Neural progenitor cell (in vitro differentiated cells): ENCODE measurements at regions not wholly inside any gene's neighbourhood (a gene's known extent, or its start where the extent isn't known, plus 50 kb on each side); places are given as distances from the start of the nearest gene placed in this dataset.

Experiments
- DNase-seq: peaks from one replicate; pipeline ENCODE4 v3.0.0-alpha.2; 2016; ENCODE audit warnings: low spot score
- H2AFZ ChIP-seq: fragments of 200-600 bp; sonication (generic); replicated peaks from 2 replicates; pipeline ENCODE4 v1.6.1; 2016; ENCODE audit warnings: antibody characterized with exemption
- H3F3A ChIP-seq: fragments of 200-600 bp; sonication (generic); 2 replicates; pipeline ENCODE4 v1.6.1; 2016; ENCODE audit warnings: antibody characterized with exemption, low read depth
- H3K27ac ChIP-seq: fragments of 200-600 bp; sonication (generic); 2 replicates; pipeline ENCODE4 v1.5.1; 2016; ENCODE audit warnings: mild to moderate bottlenecking
- H3K27me3 ChIP-seq: fragments of 200-600 bp; sonication (generic); 2 replicates; pipeline ENCODE4 v1.6.1; 2016; ENCODE audit warnings: mild to moderate bottlenecking, moderate library complexity
- H3K36me3 ChIP-seq: fragments of 200-600 bp; sonication (generic); 2 replicates; pipeline ENCODE4 v1.5.1; 2016
- H3K4me1 ChIP-seq: fragments of 200-600 bp; sonication (generic); 2 replicates; pipeline ENCODE4 v1.6.1; 2016; ENCODE audit warnings: mixed run types
- H3K4me2 ChIP-seq: fragments of 200-600 bp; sonication (generic); 2 replicates; pipeline ENCODE4 v1.6.1; 2016
- H3K4me3 ChIP-seq: fragments of 200-600 bp; sonication (generic); 2 replicates; pipeline ENCODE4 v1.5.1; 2016
- H3K79me2 ChIP-seq: fragments of 200-600 bp; sonication (generic); 2 replicates; pipeline ENCODE4 v1.6.1; 2016; ENCODE audit warnings: low read depth
- H3K9ac ChIP-seq: fragments of 200-600 bp; sonication (generic); 2 replicates; pipeline ENCODE4 v1.6.1; 2016
- H3K9me3 ChIP-seq: fragments of 200-600 bp; sonication (generic); 2 replicates; pipeline ENCODE4 v1.5.1; 2016; ENCODE audit warnings: low read depth
- H4K20me1 ChIP-seq: fragments of 200-600 bp; sonication (generic); 2 replicates; pipeline ENCODE4 v1.6.1; 2016; ENCODE audit warnings: low read depth
- H3K27ac Mint-ChIP-seq: 3 replicates; pipeline ENCODE4 v1.8.0; 2021; ENCODE audit warnings: mixed read lengths
- H3K27me3 Mint-ChIP-seq: 2 replicates; pipeline ENCODE4 v1.8.0; 2022; ENCODE audit warnings: low read depth, mild to moderate bottlenecking, inconsistent platforms, moderate library complexity, mixed read lengths; ENCODE audit not compliant: insufficient read depth
- H3K36me3 Mint-ChIP-seq: 3 replicates; pipeline ENCODE4 v1.8.0; 2021; ENCODE audit warnings: mixed read lengths
- H3K4me1 Mint-ChIP-seq: 3 replicates; pipeline ENCODE4 v1.8.0; 2021; ENCODE audit warnings: mixed read lengths
- H3K4me3 Mint-ChIP-seq: 3 replicates; pipeline ENCODE4 v1.8.0; 2021; ENCODE audit warnings: mild to moderate bottlenecking, moderate library complexity, mixed read lengths
- H3K9me3 Mint-ChIP-seq: 3 replicates; pipeline ENCODE4 v1.8.0; 2020; ENCODE audit warnings: mixed read lengths
- EZH2 ChIP-seq: fragments of 200-600 bp; sonication (generic); IDR thresholded peaks from 2 replicates; pipeline ENCODE4 v1.6.1; 2017; ENCODE audit warnings: antibody characterized with exemption, mild to moderate bottlenecking, moderate library complexity
- EZH2phosphoT487 ChIP-seq: fragments of 200-600 bp; sonication (generic); IDR thresholded peaks from 2 replicates; pipeline ENCODE4 v1.6.1; 2017; ENCODE audit warnings: antibody characterized with exemption
- TF ChIP-seq, protein P1 (sequence below): fragments of 200-600 bp; sonication (generic); IDR thresholded peaks from 2 replicates; pipeline ENCODE4 v1.5.1; 2017; ENCODE audit warnings: antibody characterized with exemption, mild to moderate bottlenecking

DNA sequence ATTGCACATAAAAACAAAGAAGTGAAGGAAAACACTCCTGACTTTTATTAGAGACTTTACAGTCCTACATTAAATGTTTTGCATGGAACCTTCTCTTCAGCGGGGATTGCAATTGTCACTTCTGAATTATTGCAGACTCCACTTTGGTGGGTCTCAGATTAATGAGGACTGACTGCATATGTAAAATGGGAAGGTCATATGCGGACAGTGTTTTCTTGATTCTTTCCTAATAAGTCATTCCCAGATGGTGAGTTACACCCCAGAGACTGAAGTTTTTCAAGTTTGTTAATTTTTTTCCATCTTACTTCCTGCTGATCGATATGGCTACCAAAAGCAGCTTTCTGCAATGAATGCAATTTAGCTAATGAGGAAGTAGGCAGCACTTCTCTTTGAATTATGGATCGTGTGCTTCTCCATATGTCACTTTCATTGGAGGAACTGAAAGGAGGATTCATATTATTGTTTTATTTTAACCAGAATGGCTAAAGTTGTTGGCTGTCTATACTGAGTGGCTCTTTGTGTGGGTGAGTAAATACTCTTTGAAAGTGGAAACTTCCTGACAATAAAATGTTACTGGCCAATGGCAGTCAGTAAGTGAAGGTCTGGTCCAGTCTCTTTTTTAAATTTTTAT, 119.3 kb upstream of the CLNK start:
- H3K4me1 ChIP-seq, result peaks cover 9% of the 10 kb centered on the region
- H3F3A ChIP-seq, result no peaks in the 10 kb centered on the region
- no peak overlapping the region for H3K4me2 ChIP-seq
- H4K20me1 ChIP-seq, result no peaks in the 10 kb centered on the region
- H3K9me3 ChIP-seq, result no peaks in the 10 kb centered on the region
- H2AFZ ChIP-seq, result no peak overlapping the region
- H3K27me3 ChIP-seq, result no peaks in the 10 kb centered on the region
- Mint-ChIP-seq H3K4me3 (no peak overlapping the region), H3K4me1 (peaks cover 11% of the 10 kb centered on the region), H3K36me3 (no peaks in the 10 kb centered on the region), H3K27me3 (peaks cover 10% of the 10 kb centered on the region), H3K9me3 (peaks cover 3% of the 10 kb centered on the region), H3K27ac (no peak overlapping the region)
- no peak for DNase-seq
- no peaks in the 10 kb centered on the region for H3K79me2 ChIP-seq
- no peak overlapping the region for H3K9ac ChIP-seq
- no peak overlapping the region for H3K27ac ChIP-seq
- TF ChIP-seq EZH2 (no peak), EZH2phosphoT487 (no peak)
- TF ChIP-seq, protein P1, sequence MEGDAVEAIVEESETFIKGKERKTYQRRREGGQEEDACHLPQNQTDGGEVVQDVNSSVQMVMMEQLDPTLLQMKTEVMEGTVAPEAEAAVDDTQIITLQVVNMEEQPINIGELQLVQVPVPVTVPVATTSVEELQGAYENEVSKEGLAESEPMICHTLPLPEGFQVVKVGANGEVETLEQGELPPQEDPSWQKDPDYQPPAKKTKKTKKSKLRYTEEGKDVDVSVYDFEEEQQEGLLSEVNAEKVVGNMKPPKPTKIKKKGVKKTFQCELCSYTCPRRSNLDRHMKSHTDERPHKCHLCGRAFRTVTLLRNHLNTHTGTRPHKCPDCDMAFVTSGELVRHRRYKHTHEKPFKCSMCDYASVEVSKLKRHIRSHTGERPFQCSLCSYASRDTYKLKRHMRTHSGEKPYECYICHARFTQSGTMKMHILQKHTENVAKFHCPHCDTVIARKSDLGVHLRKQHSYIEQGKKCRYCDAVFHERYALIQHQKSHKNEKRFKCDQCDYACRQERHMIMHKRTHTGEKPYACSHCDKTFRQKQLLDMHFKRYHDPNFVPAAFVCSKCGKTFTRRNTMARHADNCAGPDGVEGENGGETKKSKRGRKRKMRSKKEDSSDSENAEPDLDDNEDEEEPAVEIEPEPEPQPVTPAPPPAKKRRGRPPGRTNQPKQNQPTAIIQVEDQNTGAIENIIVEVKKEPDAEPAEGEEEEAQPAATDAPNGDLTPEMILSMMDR, result no peak
- H3K36me3 ChIP-seq, result no peaks in the 10 kb centered on the region
- H3K4me3 ChIP-seq, result no peak overlapping the region

DNA sequence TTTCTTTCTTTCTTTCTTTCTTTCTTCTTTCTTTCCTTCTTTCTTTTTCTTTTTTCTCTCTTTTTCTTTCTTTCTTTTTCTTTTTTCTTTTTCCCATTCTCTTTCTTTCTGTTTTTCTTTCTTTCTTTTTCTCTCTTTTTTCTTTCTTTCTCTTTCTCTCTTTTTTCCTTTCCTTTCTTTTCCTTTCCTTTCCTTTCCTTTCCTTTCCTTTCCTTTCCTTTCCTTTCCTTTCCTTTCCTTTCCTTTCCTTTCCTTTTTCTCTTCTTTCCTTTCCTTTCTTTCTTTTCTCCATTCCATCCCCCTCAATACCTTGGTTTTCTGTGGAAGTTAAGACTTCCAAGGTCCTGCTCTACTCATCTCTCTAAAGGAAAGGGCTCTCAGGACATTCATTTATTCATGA, 102.8 kb upstream of the CLNK start:
- H3K9me3 Mint-ChIP-seq, result no peaks in the 10 kb centered on the region
- DNase-seq, result no peak
- Histone ChIP-seq H3K4me2 (no peak overlapping the region), H3K4me1 (no peaks in the 10 kb centered on the region), H3K9ac (no peak overlapping the region), H3K79me2 (no peaks in the 10 kb centered on the region), H3K27me3 (no peaks in the 10 kb centered on the region), H4K20me1 (no peaks in the 10 kb centered on the region), H3F3A (no peaks in the 10 kb centered on the region), H3K4me3 (no peak overlapping the region), H3K36me3 (no peaks in the 10 kb centered on the region), H3K9me3 (no peaks in the 10 kb centered on the region), H2AFZ (no peak overlapping the region), H3K27ac (no peak overlapping the region)
- H3K4me1 Mint-ChIP-seq, result peaks cover 2% of the 10 kb centered on the region
- peaks cover 2% of the 10 kb centered on the region for H3K27me3 Mint-ChIP-seq
- no peaks in the 10 kb centered on the region for H3K36me3 Mint-ChIP-seq
- H3K4me3 Mint-ChIP-seq, result no peak overlapping the region
- H3K27ac Mint-ChIP-seq, result no peak overlapping the region
- no peak for TF ChIP-seq EZH2phosphoT487
- TF ChIP-seq EZH2, result no peak
- TF ChIP-seq, protein P1, result no peak

DNA sequence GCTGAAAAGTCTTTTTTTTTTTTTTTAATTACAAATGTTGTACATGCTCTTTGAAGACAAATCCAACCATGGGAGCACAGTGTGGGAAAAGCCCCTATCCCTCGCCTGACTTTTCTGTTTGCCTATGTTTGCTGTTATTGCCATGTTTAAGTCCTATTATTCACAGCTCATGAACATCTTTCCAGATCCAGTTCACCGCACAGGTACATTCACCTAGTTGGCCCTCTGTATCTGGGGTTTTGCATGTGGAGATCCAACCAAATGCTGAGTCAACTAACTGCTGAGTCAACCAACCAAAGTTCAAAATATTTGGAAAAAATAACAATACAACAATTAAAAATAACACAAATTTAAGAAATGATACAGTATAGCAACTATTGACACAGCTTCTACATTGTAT, 100.1 kb upstream of the CLNK start:
- H3F3A ChIP-seq, result no peaks in the 10 kb centered on the region
- peaks cover 4% of the 10 kb centered on the region for H3K9me3 Mint-ChIP-seq
- TF ChIP-seq EZH2phosphoT487 (no peak), EZH2 (no peak)
- TF ChIP-seq, protein P1, result no peak
- no peak overlapping the region for H3K4me3 Mint-ChIP-seq
- H4K20me1 ChIP-seq, result no peaks in the 10 kb centered on the region
- H3K27ac ChIP-seq, result no peak overlapping the region
- no peak overlapping the region for H3K4me3 ChIP-seq
- no peaks in the 10 kb centered on the region for H3K79me2 ChIP-seq
- DNase-seq, result no peak
- H2AFZ ChIP-seq, result no peak overlapping the region
- no peak overlapping the region for H3K4me2 ChIP-seq
- H3K27me3 Mint-ChIP-seq, result peaks cover 5% of the 10 kb centered on the region
- H3K4me1 ChIP-seq, result no peaks in the 10 kb centered on the region
- no peaks in the 10 kb centered on the region for H3K36me3 Mint-ChIP-seq
- peaks cover 2% of the 10 kb centered on the region for H3K4me1 Mint-ChIP-seq
- no peaks in the 10 kb centered on the region for H3K9me3 ChIP-seq
- no peaks in the 10 kb centered on the region for H3K27me3 ChIP-seq
- no peak overlapping the region for H3K9ac ChIP-seq
- H3K27ac Mint-ChIP-seq, result no peak overlapping the region
- no peaks in the 10 kb centered on the region for H3K36me3 ChIP-seq
